ENCODE measurements at regions not wholly inside any gene's neighbourhood (a gene's known extent, or its start where the extent isn't known, plus 50 kb on each side); places are given as distances from the start of the nearest gene placed in this dataset.

- no CpG with 5 or more reads among the region's 1 CpG for WGBS, 2 experiments (ENCODE audit: insufficient coverage in 1 of 2, insufficient read length in 1 of 2)
- no peaks in the 10 kb centered on the region for H3K9me3 Mint-ChIP-seq
These were observed 346.4 kb upstream of the FAM174A start for GRCh38 chr5:100188778-100189177.

GRCh38 chr5:100188339-100188738 lies 346.8 kb upstream of the FAM174A start:
- Histone ChIP-seq H3K27ac (ENCODE audit: low read depth, low read length) (no peak overlapping the region), H3K27me3 (ENCODE audit: control insufficient read depth, insufficient read depth, low read length, poor library complexity, severe bottlenecking) (no peaks in the 10 kb centered on the region), H3K4me1 (ENCODE audit: control insufficient read depth, insufficient read depth, low read length) (no peaks in the 10 kb centered on the region), H3K9me3 (ENCODE audit: control insufficient read depth, low read length) (no peaks in the 10 kb centered on the region), H3K4me3 (ENCODE audit: low read length) (no peak overlapping the region), H3K9ac (ENCODE audit: extremely low read depth, low read length, poor library complexity, severe bottlenecking) (no peak overlapping the region), H3K36me3 (ENCODE audit: control insufficient read depth, insufficient read depth, low read length) (no peaks in the 10 kb centered on the region)
- H3K4me3 Mint-ChIP-seq, result no peak overlapping the region
- TF ChIP-seq, protein P1, sequence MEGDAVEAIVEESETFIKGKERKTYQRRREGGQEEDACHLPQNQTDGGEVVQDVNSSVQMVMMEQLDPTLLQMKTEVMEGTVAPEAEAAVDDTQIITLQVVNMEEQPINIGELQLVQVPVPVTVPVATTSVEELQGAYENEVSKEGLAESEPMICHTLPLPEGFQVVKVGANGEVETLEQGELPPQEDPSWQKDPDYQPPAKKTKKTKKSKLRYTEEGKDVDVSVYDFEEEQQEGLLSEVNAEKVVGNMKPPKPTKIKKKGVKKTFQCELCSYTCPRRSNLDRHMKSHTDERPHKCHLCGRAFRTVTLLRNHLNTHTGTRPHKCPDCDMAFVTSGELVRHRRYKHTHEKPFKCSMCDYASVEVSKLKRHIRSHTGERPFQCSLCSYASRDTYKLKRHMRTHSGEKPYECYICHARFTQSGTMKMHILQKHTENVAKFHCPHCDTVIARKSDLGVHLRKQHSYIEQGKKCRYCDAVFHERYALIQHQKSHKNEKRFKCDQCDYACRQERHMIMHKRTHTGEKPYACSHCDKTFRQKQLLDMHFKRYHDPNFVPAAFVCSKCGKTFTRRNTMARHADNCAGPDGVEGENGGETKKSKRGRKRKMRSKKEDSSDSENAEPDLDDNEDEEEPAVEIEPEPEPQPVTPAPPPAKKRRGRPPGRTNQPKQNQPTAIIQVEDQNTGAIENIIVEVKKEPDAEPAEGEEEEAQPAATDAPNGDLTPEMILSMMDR (conservative IDR thresholded peaks at IDR 0.05), result no peak
- H3K9me3 Mint-ChIP-seq, result no peaks in the 10 kb centered on the region
- no peak overlapping the region for H3K27ac Mint-ChIP-seq
- peaks cover 6% of the 10 kb centered on the region for H3K4me1 Mint-ChIP-seq
- WGBS, 2 experiments (ENCODE audit: insufficient coverage in 1 of 2, insufficient read length in 1 of 2), result 90 to 97% methylated on average over 2 to 3 of the region's 3 CpGs
- no peak for DNase-seq
- H3K27me3 Mint-ChIP-seq (ENCODE audit: insufficient read depth), result no peaks in the 10 kb centered on the region
- H3K36me3 Mint-ChIP-seq (ENCODE audit: low read depth), result no peaks in the 10 kb centered on the region

More at GRCh38 chr5:100188778-100189177, 346.4 kb upstream of the FAM174A start:
- Histone ChIP-seq H3K9ac (ENCODE audit: extremely low read depth, low read length, poor library complexity, severe bottlenecking) (no peak overlapping the region), H3K4me3 (ENCODE audit: low read length) (no peak overlapping the region), H3K9me3 (ENCODE audit: control insufficient read depth, low read length) (no peaks in the 10 kb centered on the region), H3K27me3 (ENCODE audit: control insufficient read depth, insufficient read depth, low read length, poor library complexity, severe bottlenecking) (no peaks in the 10 kb centered on the region), H3K4me1 (ENCODE audit: control insufficient read depth, insufficient read depth, low read length) (no peaks in the 10 kb centered on the region), H3K36me3 (ENCODE audit: control insufficient read depth, insufficient read depth, low read length) (no peaks in the 10 kb centered on the region), H3K27ac (ENCODE audit: low read depth, low read length) (no peak overlapping the region)
- H3K27me3 Mint-ChIP-seq (ENCODE audit: insufficient read depth), result no peaks in the 10 kb centered on the region
- no peak overlapping the region for H3K4me3 Mint-ChIP-seq
- no peak overlapping the region for H3K27ac Mint-ChIP-seq
- H3K4me1 Mint-ChIP-seq, result peaks cover 6% of the 10 kb centered on the region
- H3K36me3 Mint-ChIP-seq (ENCODE audit: low read depth), result no peaks in the 10 kb centered on the region
- TF ChIP-seq, protein P1 (conservative IDR thresholded peaks at IDR 0.05), result no peak
- DNase-seq, result no peak

- DNase-seq, result peak; percentile 49
- H3K36me3 ChIP-seq (ENCODE audit: control insufficient read depth, insufficient read depth, low read length), result no peaks in the 10 kb centered on the region
- H3K27me3 ChIP-seq (ENCODE audit: control insufficient read depth, insufficient read depth, low read length, poor library complexity, severe bottlenecking), result no peaks in the 10 kb centered on the region
- H3K27ac Mint-ChIP-seq, result no peak overlapping the region
- H3K4me1 ChIP-seq (ENCODE audit: control insufficient read depth, insufficient read depth, low read length), result no peaks in the 10 kb centered on the region
- no peak overlapping the region for H3K9ac ChIP-seq (ENCODE audit: extremely low read depth, low read length, poor library complexity, severe bottlenecking)
- H3K27ac ChIP-seq (ENCODE audit: low read depth, low read length), result no peak overlapping the region
- no peaks in the 10 kb centered on the region for H3K36me3 Mint-ChIP-seq (ENCODE audit: low read depth)
- peaks cover 6% of the 10 kb centered on the region for H3K4me1 Mint-ChIP-seq
- 57 to 62% methylated on average over 1 to 2 of the region's 2 CpGs for WGBS, 2 experiments (ENCODE audit: insufficient coverage in 1 of 2, insufficient read length in 1 of 2)
- H3K4me3 ChIP-seq (ENCODE audit: low read length), result no peak overlapping the region
- TF ChIP-seq, protein P1 (conservative IDR thresholded peaks at IDR 0.05), result no peak
- H3K27me3 Mint-ChIP-seq (ENCODE audit: insufficient read depth), result no peaks in the 10 kb centered on the region
- no peaks in the 10 kb centered on the region for H3K9me3 ChIP-seq (ENCODE audit: control insufficient read depth, low read length)
- no peak overlapping the region for H3K4me3 Mint-ChIP-seq
- H3K9me3 Mint-ChIP-seq, result peaks cover 1% of the 10 kb centered on the region
These were observed 349.0 kb upstream of the FAM174A start for GRCh38 chr5:100186181-100186580.

All from endodermal cell (in vitro differentiated cells).